ENCODE measurements at regions not wholly inside any gene's neighbourhood (a gene's known extent, or its start where the extent isn't known, plus 50 kb on each side); places are given as distances from the start of the nearest gene placed in this dataset.

GRCh38 chr3:23086831-23087230 is 116.3 kb upstream of the UBE2E2 start:
- H2AFZ ChIP-seq (ENCODE audit: low read depth, low read length, poor library complexity, severe bottlenecking), result no peak overlapping the region
- ChIA-PET POLR2A (no interaction called here), CTCF (no interaction called here), RAD21 (ENCODE audit: low non-redundant PET in 1 of 2, low total read pairs in 2 of 2, uncharacterized antibody in 2 of 2, unreplicated experiment in 2 of 2) (no interaction called here)
- intact Hi-C loops (cut with micrococcal nuclease), result no loop called here
- H3K9me2 ChIP-seq (ENCODE audit: insufficient read depth), result no peaks in the 10 kb centered on the region
- H3K36me3 ChIP-seq (ENCODE audit: control insufficient read depth in 1 of 2, insufficient read depth in 2 of 2, low read length in 2 of 2), result no peaks in the 10 kb centered on the region
- no peaks in the 10 kb centered on the region for H3K79me2 ChIP-seq (ENCODE audit: insufficient read depth, low read length)
- no peaks in the 10 kb centered on the region for H4K20me1 ChIP-seq (ENCODE audit: insufficient read depth)
- no peaks in the 10 kb centered on the region for H3K4me1 ChIP-seq (ENCODE audit: control insufficient read depth in 1 of 2, insufficient read depth in 2 of 2, low read length in 2 of 2)
- TF ChIP-seq, protein P1, sequence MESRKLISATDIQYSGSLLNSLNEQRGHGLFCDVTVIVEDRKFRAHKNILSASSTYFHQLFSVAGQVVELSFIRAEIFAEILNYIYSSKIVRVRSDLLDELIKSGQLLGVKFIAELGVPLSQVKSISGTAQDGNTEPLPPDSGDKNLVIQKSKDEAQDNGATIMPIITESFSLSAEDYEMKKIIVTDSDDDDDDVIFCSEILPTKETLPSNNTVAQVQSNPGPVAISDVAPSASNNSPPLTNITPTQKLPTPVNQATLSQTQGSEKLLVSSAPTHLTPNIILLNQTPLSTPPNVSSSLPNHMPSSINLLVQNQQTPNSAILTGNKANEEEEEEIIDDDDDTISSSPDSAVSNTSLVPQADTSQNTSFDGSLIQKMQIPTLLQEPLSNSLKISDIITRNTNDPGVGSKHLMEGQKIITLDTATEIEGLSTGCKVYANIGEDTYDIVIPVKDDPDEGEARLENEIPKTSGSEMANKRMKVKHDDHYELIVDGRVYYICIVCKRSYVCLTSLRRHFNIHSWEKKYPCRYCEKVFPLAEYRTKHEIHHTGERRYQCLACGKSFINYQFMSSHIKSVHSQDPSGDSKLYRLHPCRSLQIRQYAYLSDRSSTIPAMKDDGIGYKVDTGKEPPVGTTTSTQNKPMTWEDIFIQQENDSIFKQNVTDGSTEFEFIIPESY (IDR thresholded peaks at IDR 0.05; ENCODE audit: extremely low read depth, insufficient replicate concordance, low read length), result no peak
- TF ChIP-seq ZNF274 (IDR thresholded peaks at IDR 0.05; ENCODE audit: low read depth, low read length) (no peak), RAD21 (IDR thresholded peaks at IDR 0.05; ENCODE audit: low read depth) (no peak), CEBPB (IDR thresholded peaks at IDR 0.05; ENCODE audit: low read depth) (no peak), TCF7L2 (IDR thresholded peaks at IDR 0.05; ENCODE audit: borderline replicate concordance, extremely low read depth, insufficient read depth, insufficient read length) (no peak), FOSL1 (IDR thresholded peaks at IDR 0.05; ENCODE audit: low read depth) (no peak)
- H3K9ac ChIP-seq (ENCODE audit: low read length), result no peak overlapping the region
- DNase-seq (ENCODE audit: low read depth, low spot score) (no peak), ATAC-seq (no peak)
- no peak overlapping the region for H3K4me2 ChIP-seq (ENCODE audit: low read length)
- no peak overlapping the region for H3K4me3 ChIP-seq (replicated peaks in 1 of 2; ENCODE audit: low read depth in 1 of 2, low read length in 2 of 2)
- H3K9me3 ChIP-seq (ENCODE audit: control insufficient read depth in 1 of 2, insufficient read depth in 1 of 2, low read depth in 1 of 2, low read length in 2 of 2), result no peaks in the 10 kb centered on the region
- no peaks in the 10 kb centered on the region for H3K27me3 ChIP-seq (ENCODE audit: insufficient read depth, low read length)
- H3K27ac ChIP-seq (ENCODE audit: low read depth, low read length), result no peak overlapping the region
- BruUV-seq (replicated peaks), result no TSS peak

DNA sequence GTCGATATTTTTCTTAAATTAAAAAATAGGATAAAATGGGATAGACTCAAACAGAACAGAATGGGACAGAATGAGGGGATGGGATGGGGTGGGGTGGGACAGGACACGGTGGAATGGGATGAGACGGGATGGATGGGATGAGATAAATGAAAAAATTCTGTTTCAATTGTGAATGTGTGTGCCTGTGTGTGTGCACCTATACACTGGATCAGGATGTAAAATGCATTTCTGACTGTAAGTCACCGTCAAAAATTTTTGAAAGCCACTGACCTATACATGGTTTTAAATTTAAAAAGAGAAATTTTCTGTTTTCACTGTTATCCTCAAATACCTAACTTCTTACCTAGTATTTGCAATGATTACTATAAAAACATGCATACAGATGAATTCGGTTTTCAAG is 108.7 kb upstream of the UBE2E2 start:
- DNase-seq (ENCODE audit: low read depth, low spot score) (no peak), ATAC-seq (no peak)
- Histone ChIP-seq H2AFZ (ENCODE audit: low read depth, low read length, poor library complexity, severe bottlenecking) (no peak overlapping the region), H3K4me2 (ENCODE audit: low read length) (no peak overlapping the region), H3K36me3 (ENCODE audit: control insufficient read depth in 1 of 2, insufficient read depth in 2 of 2, low read length in 2 of 2) (no peaks in the 10 kb centered on the region), H3K27ac (ENCODE audit: low read depth, low read length) (no peak overlapping the region), H3K9me3 (ENCODE audit: control insufficient read depth in 1 of 2, insufficient read depth in 1 of 2, low read depth in 1 of 2, low read length in 2 of 2) (no peaks in the 10 kb centered on the region), H3K27me3 (ENCODE audit: insufficient read depth, low read length) (no peaks in the 10 kb centered on the region), H3K4me3 (replicated peaks in 1 of 2; ENCODE audit: low read depth in 1 of 2, low read length in 2 of 2) (no peak overlapping the region), H3K9ac (ENCODE audit: low read length) (no peak overlapping the region), H3K4me1 (ENCODE audit: control insufficient read depth in 1 of 2, insufficient read depth in 2 of 2, low read length in 2 of 2) (peaks cover 3 to 4% of the 10 kb centered on the region in 2 experiments; a peak in 2 of 4 replicates), H3K9me2 (ENCODE audit: insufficient read depth) (no peaks in the 10 kb centered on the region), H4K20me1 (ENCODE audit: insufficient read depth) (no peaks in the 10 kb centered on the region), H3K79me2 (ENCODE audit: insufficient read depth, low read length) (no peaks in the 10 kb centered on the region)
- BruUV-seq (replicated peaks), result no TSS peak
- POLR2A ChIA-PET, result no interaction called here
- TF ChIP-seq, protein P2, sequence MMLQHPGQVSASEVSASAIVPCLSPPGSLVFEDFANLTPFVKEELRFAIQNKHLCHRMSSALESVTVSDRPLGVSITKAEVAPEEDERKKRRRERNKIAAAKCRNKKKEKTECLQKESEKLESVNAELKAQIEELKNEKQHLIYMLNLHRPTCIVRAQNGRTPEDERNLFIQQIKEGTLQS (IDR thresholded peaks at IDR 0.05), result no peak
- TF ChIP-seq, protein P1 (IDR thresholded peaks at IDR 0.05; ENCODE audit: extremely low read depth, insufficient replicate concordance, low read length), result no peak
- TF ChIP-seq TCF7L2 (IDR thresholded peaks at IDR 0.05; ENCODE audit: borderline replicate concordance, extremely low read depth, insufficient read depth, insufficient read length) (no peak), POLR2AphosphoS5 (IDR thresholded peaks at IDR 0.05; ENCODE audit: low read depth, low read length) (no peak), RAD21 (IDR thresholded peaks at IDR 0.05; ENCODE audit: low read depth) (no peak), YY1 (IDR thresholded peaks at IDR 0.05; ENCODE audit: extremely low read depth, insufficient replicate concordance, low read depth, low read length) (no peak), EGR1 (IDR thresholded peaks at IDR 0.05; ENCODE audit: low read depth) (no peak), ZNF274 (IDR thresholded peaks at IDR 0.05; ENCODE audit: low read depth, low read length) (no peak), JUND (IDR thresholded peaks at IDR 0.05) (no peak), POLR2A (IDR thresholded peaks at IDR 0.05; ENCODE audit: borderline replicate concordance, extremely low read depth, insufficient read depth, insufficient read length) (no peak), CBX3 (IDR thresholded peaks at IDR 0.05; ENCODE audit: low read depth) (no peak), ZFX (IDR thresholded peaks at IDR 0.05) (no peak), EZH2phosphoT487 (IDR thresholded peaks at IDR 0.05; ENCODE audit: borderline replicate concordance) (no peak)
- TF ChIP-seq, protein P3, sequence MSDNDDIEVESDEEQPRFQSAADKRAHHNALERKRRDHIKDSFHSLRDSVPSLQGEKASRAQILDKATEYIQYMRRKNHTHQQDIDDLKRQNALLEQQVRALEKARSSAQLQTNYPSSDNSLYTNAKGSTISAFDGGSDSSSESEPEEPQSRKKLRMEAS (IDR thresholded peaks at IDR 0.05), result no peak
- RAD21 ChIA-PET (ENCODE audit: low non-redundant PET in 1 of 2, low total read pairs in 2 of 2, uncharacterized antibody in 2 of 2, unreplicated experiment in 2 of 2), result no interaction called here
- CTCF ChIA-PET, result no interaction called here
- intact Hi-C loops (cut with micrococcal nuclease), result no loop called here
